ENCODE measurements at regions not wholly inside any gene's neighbourhood (a gene's known extent, or its start where the extent isn't known, plus 50 kb on each side); places are given as distances from the start of the nearest gene placed in this dataset.

DNA sequence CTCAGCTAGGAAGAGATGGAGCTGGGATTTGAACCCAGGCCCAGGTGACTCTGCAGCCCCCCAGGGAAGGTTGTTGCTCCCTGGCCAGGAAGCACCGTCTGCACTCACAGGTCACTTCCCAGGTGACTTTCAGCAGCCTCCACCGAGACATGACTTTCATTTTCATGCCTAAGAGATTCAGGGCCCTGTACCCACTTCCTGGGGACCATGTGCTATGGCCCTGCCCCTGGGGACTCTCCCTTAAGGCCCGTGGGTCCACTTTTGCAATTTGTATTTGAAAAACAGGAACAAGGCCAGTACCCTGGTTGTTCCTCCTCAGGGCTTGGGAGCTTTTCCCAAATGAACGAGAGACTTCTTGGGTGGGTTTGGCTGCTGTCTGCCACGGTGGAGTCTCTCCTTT is 191.0 kb downstream of the IRF8 start:
- TF ChIP-seq, protein P1, sequence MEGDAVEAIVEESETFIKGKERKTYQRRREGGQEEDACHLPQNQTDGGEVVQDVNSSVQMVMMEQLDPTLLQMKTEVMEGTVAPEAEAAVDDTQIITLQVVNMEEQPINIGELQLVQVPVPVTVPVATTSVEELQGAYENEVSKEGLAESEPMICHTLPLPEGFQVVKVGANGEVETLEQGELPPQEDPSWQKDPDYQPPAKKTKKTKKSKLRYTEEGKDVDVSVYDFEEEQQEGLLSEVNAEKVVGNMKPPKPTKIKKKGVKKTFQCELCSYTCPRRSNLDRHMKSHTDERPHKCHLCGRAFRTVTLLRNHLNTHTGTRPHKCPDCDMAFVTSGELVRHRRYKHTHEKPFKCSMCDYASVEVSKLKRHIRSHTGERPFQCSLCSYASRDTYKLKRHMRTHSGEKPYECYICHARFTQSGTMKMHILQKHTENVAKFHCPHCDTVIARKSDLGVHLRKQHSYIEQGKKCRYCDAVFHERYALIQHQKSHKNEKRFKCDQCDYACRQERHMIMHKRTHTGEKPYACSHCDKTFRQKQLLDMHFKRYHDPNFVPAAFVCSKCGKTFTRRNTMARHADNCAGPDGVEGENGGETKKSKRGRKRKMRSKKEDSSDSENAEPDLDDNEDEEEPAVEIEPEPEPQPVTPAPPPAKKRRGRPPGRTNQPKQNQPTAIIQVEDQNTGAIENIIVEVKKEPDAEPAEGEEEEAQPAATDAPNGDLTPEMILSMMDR (IDR thresholded peaks at IDR 0.05) = no peak
- TF ChIP-seq POLR2A (IDR thresholded peaks at IDR 0.05) = no peak
